H1 (cell line): ENCODE measurements at regions not wholly inside any gene's neighbourhood (a gene's known extent, or its start where the extent isn't known, plus 50 kb on each side); places are given as distances from the start of the nearest gene placed in this dataset.

ENCODE experiments used
- CTCF ChIA-PET: fragments of 300-600 bp; sonication (Branson Sonifier 250); formaldehyde crosslinking; loops from one replicate; lab custom pipeline; 2021; ENCODE audit not compliant: partially characterized antibody; lab: Charles Lee
- POLR2A ChIA-PET: fragments of 300-600 bp; sonication (Branson Sonifier 250); formaldehyde crosslinking; loops from one replicate; lab custom pipeline; 2021; ENCODE audit warnings: inconsistent platforms; ENCODE audit not compliant: partially characterized antibody; lab: Charles Lee
- DNase-seq, 2 experiments: peaks; one replicate each; pipeline versions ENCODE4 v3.0.0 to v3.0.0-alpha.2; 2010 to 2022; ENCODE audit warnings: low spot score in 2 of 2, low read depth in 1 of 2, mixed read lengths in 1 of 2
- FAIRE-seq: peaks from 2 replicates; lab custom pipeline; 2011; peaks lifted over from hg19 to GRCh38; lab: Jason Lieb, UNC
- H2AFZ ChIP-seq: 2 replicates; pipeline ENCODE4 v1.8.1; 2012; ENCODE audit warnings: low read length, inconsistent platforms
- H2AK5ac ChIP-seq: 2 replicates; pipeline ENCODE4 v1.6.1; 2013; ENCODE audit warnings: low read depth, low read length
- H2BK120ac ChIP-seq: replicated peaks from 2 replicates; pipeline ENCODE3; 2013; ENCODE audit warnings: low read depth, low read length, inconsistent platforms
- H2BK12ac ChIP-seq: 2 replicates; pipeline ENCODE4 v1.6.1; 2013; ENCODE audit warnings: low read depth, low read length
- H2BK15ac ChIP-seq: 2 replicates; pipeline ENCODE4 v1.6.1; 2013; ENCODE audit warnings: low read length
- H2BK20ac ChIP-seq: 2 replicates; pipeline ENCODE4 v1.6.1; 2013; ENCODE audit warnings: low read length
- H2BK5ac ChIP-seq: 2 replicates; pipeline ENCODE4 v1.6.1; 2013; ENCODE audit warnings: low read depth, low read length
- H3K14ac ChIP-seq: 2 replicates; pipeline ENCODE4 v1.6.1; 2013; ENCODE audit warnings: inconsistent platforms; ENCODE audit not compliant: insufficient read length
- H3K18ac ChIP-seq: 2 replicates; pipeline ENCODE4 v1.6.1; 2013; ENCODE audit warnings: low read length; ENCODE audit errors: extremely low read depth
- H3K23ac ChIP-seq: 2 replicates; pipeline ENCODE4 v1.6.1; 2013; ENCODE audit warnings: inconsistent platforms; ENCODE audit not compliant: insufficient read length
- H3K23me2 ChIP-seq: 2 replicates; pipeline ENCODE4 v1.6.1; 2013; ENCODE audit warnings: low read depth, low read length
- H3K27ac ChIP-seq: 2 replicates; pipeline ENCODE4 v1.6.1; 2011; ENCODE audit warnings: low read depth, low read length, inconsistent platforms
- H3K27me3 ChIP-seq, 4 experiments: replicated peaks in 1 of 4; 1 replicate in 1 of 4; 2 replicates in 3 of 4; pipeline versions ENCODE4 v1.6.1 to v1.8.1; 2011 to 2013; ENCODE audit warnings: low read length in 3 of 4, mild to moderate bottlenecking in 3 of 4, inconsistent platforms in 2 of 4, mixed read lengths in 2 of 4, moderate library complexity in 1 of 4; ENCODE audit not compliant: control insufficient read depth in 3 of 4, insufficient read depth in 3 of 4; ENCODE audit errors: extremely low read depth in 1 of 4
- H3K36me3 ChIP-seq, 4 experiments: 2 replicates each; pipeline versions ENCODE4 v1.6.1 to v1.8.1; 2011 to 2013; ENCODE audit warnings: mild to moderate bottlenecking in 4 of 4, low read length in 3 of 4, moderate library complexity in 2 of 4, control low read depth in 1 of 4, inconsistent platforms in 1 of 4; ENCODE audit not compliant: insufficient read depth in 4 of 4, control insufficient read depth in 2 of 4
- H3K4ac ChIP-seq: replicated peaks from 2 replicates; pipeline ENCODE3; 2013; ENCODE audit warnings: low read length, low read depth, mixed read lengths, inconsistent platforms; ENCODE audit not compliant: insufficient read length
- H3K4me1 ChIP-seq, 4 experiments: replicated peaks in 1 of 4; 1 replicate in 1 of 4; 2 replicates in 3 of 4; pipeline versions ENCODE4 v1.6.1 to v1.8.1; 2011 to 2013; ENCODE audit warnings: low read length in 3 of 4, inconsistent platforms in 2 of 4, mixed read lengths in 1 of 4; ENCODE audit not compliant: insufficient read depth in 4 of 4, control insufficient read depth in 3 of 4
- H3K4me2 ChIP-seq, 2 experiments: 2 replicates each; pipeline versions ENCODE4 v1.6.1 to v1.8.1; 2011 to 2013; ENCODE audit warnings: low read depth in 2 of 2, low read length in 2 of 2, control low read depth in 1 of 2, inconsistent platforms in 1 of 2, mild to moderate bottlenecking in 1 of 2; ENCODE audit not compliant: insufficient read depth in 1 of 2
- H3K4me3 ChIP-seq, 4 experiments: fragments of 200-600, 300-600 bp in 1 of 4; sonication (generic), shearing (Covaris generic), sonication (Bioruptor Twin) in 1 of 4; 2 replicates each; pipeline versions ENCODE4 v1.5.1 to v1.8.1; 2011 to 2016; ENCODE audit warnings: low read length in 4 of 4, low read depth in 3 of 4, control low read depth in 2 of 4, inconsistent platforms in 2 of 4, mild to moderate bottlenecking in 2 of 4, mixed read lengths in 1 of 4, moderate library complexity in 1 of 4; ENCODE audit not compliant: insufficient read depth in 2 of 4; ENCODE audit errors: extremely low read depth in 1 of 4
- H3K56ac ChIP-seq: replicated peaks from 2 replicates; pipeline ENCODE3; 2013; ENCODE audit warnings: low read depth, mild to moderate bottlenecking, mixed read lengths, low read length, inconsistent platforms; ENCODE audit not compliant: insufficient read length
- H3K79me1 ChIP-seq: 2 replicates; pipeline ENCODE4 v1.6.1; 2013; ENCODE audit warnings: low read depth, low read length, control low read depth
- H3K79me2 ChIP-seq, 2 experiments: 2 replicates each; pipeline versions ENCODE4 v1.6.1 to v1.8.1; 2012 to 2013; ENCODE audit warnings: low read length in 2 of 2, mild to moderate bottlenecking in 2 of 2, inconsistent platforms in 1 of 2; ENCODE audit not compliant: insufficient read depth in 2 of 2, control insufficient read depth in 1 of 2
- H3K9ac ChIP-seq, 4 experiments: replicated peaks in 1 of 4; 1 replicate in 1 of 4; 2 replicates in 3 of 4; pipeline versions ENCODE4 v1.6.1 to v1.8.1; 2011 to 2013; ENCODE audit warnings: low read depth in 3 of 4, low read length in 3 of 4, control low read depth in 2 of 4, mild to moderate bottlenecking in 2 of 4, moderate library complexity in 2 of 4, inconsistent platforms in 1 of 4; ENCODE audit errors: extremely low read depth in 1 of 4
- H3K9me3 ChIP-seq, 2 experiments: 2 replicates each; pipeline versions ENCODE4 v1.6.1 to v1.8.1; 2012 to 2013; ENCODE audit warnings: mild to moderate bottlenecking in 2 of 2, moderate library complexity in 2 of 2, control low read depth in 1 of 2, inconsistent platforms in 1 of 2, low read depth in 1 of 2, low read length in 1 of 2, mixed read lengths in 1 of 2; ENCODE audit not compliant: insufficient read depth in 2 of 2
- H4K20me1 ChIP-seq, 2 experiments: replicated peaks in 1 of 2; 2 replicates each; pipeline versions ENCODE3 to v1.8.1; 2011 to 2013; ENCODE audit warnings: inconsistent platforms in 2 of 2, low read length in 2 of 2, mild to moderate bottlenecking in 1 of 2; ENCODE audit not compliant: insufficient read depth in 2 of 2, control insufficient read depth in 1 of 2
- H4K5ac ChIP-seq: 2 replicates; pipeline ENCODE4 v1.6.1; 2013; ENCODE audit warnings: low read length, low read depth, mixed read lengths, inconsistent platforms; ENCODE audit not compliant: insufficient read length
- H4K8ac ChIP-seq: 2 replicates; pipeline ENCODE4 v1.8.0; 2013; ENCODE audit warnings: mild to moderate bottlenecking, moderate library complexity, low read length, inconsistent platforms; ENCODE audit not compliant: insufficient read depth; ENCODE audit errors: extremely low read depth
- H4K91ac ChIP-seq: replicated peaks from 2 replicates; pipeline ENCODE3; 2013; ENCODE audit warnings: low read length, mixed read lengths, inconsistent platforms; ENCODE audit not compliant: insufficient read length
- BCL11A ChIP-seq, 2 experiments: IDR thresholded peaks; one replicate each; pipeline ENCODE4 v1.6.1; 2011; ENCODE audit warnings: low read depth in 2 of 2, low read length in 2 of 2, mild to moderate bottlenecking in 2 of 2
- CTCF ChIP-seq, 3 experiments: IDR thresholded peaks; 1 replicate in 2 of 3; 2 replicates in 1 of 3; pipeline versions ENCODE4 v1.5.1 to v1.6.1; 2011; ENCODE audit warnings: low read length in 3 of 3, mild to moderate bottlenecking in 3 of 3, inconsistent platforms in 2 of 3, low read depth in 1 of 3, moderate library complexity in 1 of 3; ENCODE audit not compliant: insufficient read depth in 1 of 3; ENCODE audit errors: control extremely low read depth in 1 of 3
- EGR1 ChIP-seq: IDR thresholded peaks from 2 replicates; pipeline ENCODE4 v1.6.1; 2011; ENCODE audit warnings: low read depth, low read length, borderline replicate concordance
- HDAC6 ChIP-seq: IDR thresholded peaks from one replicate; pipeline ENCODE4 v1.7.1; 2012; ENCODE audit warnings: low read depth, mild to moderate bottlenecking, inconsistent platforms, low read length, moderate library complexity
- KDM5A ChIP-seq: fragments of 200-600 bp; IDR thresholded peaks from 2 replicates; pipeline ENCODE4 v1.7.1; 2012; ENCODE audit warnings: mild to moderate bottlenecking, low read length, inconsistent platforms, mixed read lengths
- POLR2AphosphoS5 ChIP-seq: IDR thresholded peaks from 2 replicates; pipeline ENCODE4 v1.6.1; 2011; ENCODE audit warnings: low read depth, low read length
- RNF2 ChIP-seq: fragments of 200-900, 300-1000 bp; sonication (generic); IDR thresholded peaks from 2 replicates; pipeline ENCODE4 v1.7.1; 2016; ENCODE audit warnings: borderline replicate concordance, low read depth, mild to moderate bottlenecking, antibody characterized with exemption, low read length; ENCODE audit not compliant: poor library complexity, severe bottlenecking; ENCODE audit errors: missing control alignments
- SIN3A ChIP-seq, 2 experiments: IDR thresholded peaks in 1 of 2; conservative IDR thresholded peaks in 1 of 2; 2 replicates each; pipeline ENCODE4 v1.6.1; 2011 to 2012; ENCODE audit warnings: low read length in 2 of 2, improper control_type of control experiment in 1 of 2, low read depth in 1 of 2, mild to moderate bottlenecking in 1 of 2
- TAF7 ChIP-seq: optimal IDR thresholded peaks from 2 replicates; pipeline ENCODE3; 2011; ENCODE audit warnings: low read depth, mild to moderate bottlenecking, inconsistent platforms, low read length, moderate library complexity, borderline replicate concordance
- USF2 ChIP-seq: IDR thresholded peaks from 2 replicates; pipeline ENCODE4 v1.6.1; 2011; ENCODE audit warnings: low read length, improper control_type of control experiment
- WGBS, 2 experiments: shearing (Covaris generic) in 1 of 2; methylation state at CpG; one replicate each; pipeline versions ENCODE4 v1.1.6 to v1.1.7; 2013 to 2015; ENCODE audit warnings: low lambda C conversion rate in 2 of 2, mixed read lengths in 2 of 2, inconsistent platforms in 1 of 2, low coverage in 1 of 2, missing lambda C conversion rate in 1 of 2; ENCODE audit not compliant: insufficient replicate concordance in 2 of 2, insufficient coverage in 1 of 2, insufficient read length in 1 of 2; ENCODE audit errors: extremely low coverage in 1 of 2, missing lambda C conversion rate in 1 of 2; 5-methylcytosine and 5-hydroxymethylcytosine counted together

GRCh38 chr12:90343966-90344365 lies 611.0 kb downstream of the CCER1 start:
- H4K20me1 ChIP-seq, result no peaks in the 10 kb centered on the region
- no peak overlapping the region for H2BK15ac ChIP-seq
- no peak overlapping the region for H2AFZ ChIP-seq
- no peak for DNase-seq
- H3K79me2 ChIP-seq, result no peaks in the 10 kb centered on the region
- H2BK20ac ChIP-seq, result no peak overlapping the region
- H3K36me3 ChIP-seq, result no peaks in the 10 kb centered on the region
- POLR2A ChIA-PET, result no interaction called here
- H3K4ac ChIP-seq, result no peak overlapping the region
- H3K4me3 ChIP-seq, result no peak overlapping the region
- no peak overlapping the region for H3K14ac ChIP-seq
- H3K4me2 ChIP-seq, result no peak overlapping the region
- no peaks in the 10 kb centered on the region for H3K23me2 ChIP-seq
- peaks cover 0 to 9% (median under 1%) of the 10 kb centered on the region in 4 experiments; a peak in 2 of 7 replicates for H3K4me1 ChIP-seq
- TF ChIP-seq TAF7 (no peak), SIN3A (conservative IDR thresholded peaks at IDR 0.05 in 1 of 2, IDR thresholded peaks at IDR 0.05 in 1 of 2; ENCODE audit: low read depth in 1 of 2, low read length in 2 of 2) (no peak), KDM5A (no peak), EGR1 (no peak), BCL11A (IDR thresholded peaks at IDR 0.05; ENCODE audit: low read depth in 2 of 2, low read length in 2 of 2) (no peak), HDAC6 (no peak), POLR2AphosphoS5 (no peak), RNF2 (no peak), CTCF (IDR thresholded peaks at IDR 0.05; ENCODE audit: control extremely low read depth in 1 of 3, insufficient read depth in 1 of 3, low read depth in 1 of 3, low read length in 3 of 3) (no peak), USF2 (no peak)
- WGBS, 2 experiments, result 97% methylated on average over 2 of the region's 2 CpGs; no CpG with 5 or more reads in 1 of the 2 experiments
- H3K23ac ChIP-seq, result no peak overlapping the region
- no peak overlapping the region for H2AK5ac ChIP-seq
- no peak overlapping the region for H3K18ac ChIP-seq
- no peak overlapping the region for H3K56ac ChIP-seq
- no peak overlapping the region for H4K91ac ChIP-seq
- no peaks in the 10 kb centered on the region for H3K27me3 ChIP-seq
- CTCF ChIA-PET, result no interaction called here
- no peaks in the 10 kb centered on the region for H3K9me3 ChIP-seq
- FAIRE-seq, result no peak
- H4K8ac ChIP-seq, result no peak overlapping the region
- no peak overlapping the region for H3K9ac ChIP-seq
- H3K79me1 ChIP-seq, result no peaks in the 10 kb centered on the region
- H2BK120ac ChIP-seq, result no peak overlapping the region
- H2BK5ac ChIP-seq, result no peak overlapping the region
- H3K27ac ChIP-seq, result no peak overlapping the region
- H4K5ac ChIP-seq, result no peak overlapping the region
- H2BK12ac ChIP-seq, result no peak overlapping the region
